ENCODE measurements at regions not wholly inside any gene's neighbourhood (a gene's known extent, or its start where the extent isn't known, plus 50 kb on each side); places are given as distances from the start of the nearest gene placed in this dataset.

- no peak overlapping the region for H3K27ac ChIP-seq
- intact Hi-C loops (cut with DNase I): no loop called here
- no peak overlapping the region for H3K4me3 ChIP-seq
- H3K27me3 ChIP-seq: no peaks in the 10 kb centered on the region
- no peaks in the 10 kb centered on the region for H3K4me1 ChIP-seq (ENCODE audit: insufficient read depth)
- no peak for TF ChIP-seq POLR2A (IDR thresholded peaks at IDR 0.05)
- no peak for TF ChIP-seq EP300 (IDR thresholded peaks at IDR 0.05)
- TF ChIP-seq, protein P1, sequence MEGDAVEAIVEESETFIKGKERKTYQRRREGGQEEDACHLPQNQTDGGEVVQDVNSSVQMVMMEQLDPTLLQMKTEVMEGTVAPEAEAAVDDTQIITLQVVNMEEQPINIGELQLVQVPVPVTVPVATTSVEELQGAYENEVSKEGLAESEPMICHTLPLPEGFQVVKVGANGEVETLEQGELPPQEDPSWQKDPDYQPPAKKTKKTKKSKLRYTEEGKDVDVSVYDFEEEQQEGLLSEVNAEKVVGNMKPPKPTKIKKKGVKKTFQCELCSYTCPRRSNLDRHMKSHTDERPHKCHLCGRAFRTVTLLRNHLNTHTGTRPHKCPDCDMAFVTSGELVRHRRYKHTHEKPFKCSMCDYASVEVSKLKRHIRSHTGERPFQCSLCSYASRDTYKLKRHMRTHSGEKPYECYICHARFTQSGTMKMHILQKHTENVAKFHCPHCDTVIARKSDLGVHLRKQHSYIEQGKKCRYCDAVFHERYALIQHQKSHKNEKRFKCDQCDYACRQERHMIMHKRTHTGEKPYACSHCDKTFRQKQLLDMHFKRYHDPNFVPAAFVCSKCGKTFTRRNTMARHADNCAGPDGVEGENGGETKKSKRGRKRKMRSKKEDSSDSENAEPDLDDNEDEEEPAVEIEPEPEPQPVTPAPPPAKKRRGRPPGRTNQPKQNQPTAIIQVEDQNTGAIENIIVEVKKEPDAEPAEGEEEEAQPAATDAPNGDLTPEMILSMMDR (IDR thresholded peaks at IDR 0.05): no peak
- H3K36me3 ChIP-seq: no peaks in the 10 kb centered on the region
- H3K9me3 ChIP-seq: no peaks in the 10 kb centered on the region
- DNase-seq: no peak
These were observed 909.0 kb downstream of the EPHA4 start for GRCh38 chr2:220663065-220663464.

- DNase-seq: no peak
- no peak overlapping the region for H3K27ac ChIP-seq
These were observed 907.6 kb downstream of the EPHA4 start for GRCh38 chr2:220664272-220665107.

GRCh38 chr2:220665108-220665471 is 907.0 kb downstream of the EPHA4 start:
- intact Hi-C loops (cut with DNase I): no loop called here
- no peak overlapping the region for H3K27ac ChIP-seq
- WGBS, 3 donors: 17 to 37% (median 22%) methylated on average over 3 of the region's 3 CpGs
- H3K4me1 ChIP-seq (ENCODE audit: insufficient read depth): no peaks in the 10 kb centered on the region
- no peak for DNase-seq
- H3K9me3 ChIP-seq: no peaks in the 10 kb centered on the region
- H3K27me3 ChIP-seq: no peaks in the 10 kb centered on the region
- TF ChIP-seq, protein P1 (IDR thresholded peaks at IDR 0.05): no peak
- TF ChIP-seq POLR2A (IDR thresholded peaks at IDR 0.05) (no peak), EP300 (IDR thresholded peaks at IDR 0.05) (no peak)
- H3K36me3 ChIP-seq: no peaks in the 10 kb centered on the region
- H3K4me3 ChIP-seq: no peak overlapping the region

More at GRCh38 chr2:220664272-220665107, 907.6 kb downstream of the EPHA4 start:
- Histone ChIP-seq H3K4me1 (ENCODE audit: insufficient read depth) (no peaks in the 10 kb centered on the region), H3K4me3 (no peak overlapping the region), H3K9me3 (no peaks in the 10 kb centered on the region), H3K36me3 (no peaks in the 10 kb centered on the region), H3K27me3 (no peaks in the 10 kb centered on the region)
- intact Hi-C loops (cut with DNase I): no loop called here
- WGBS, 3 donors: 18 to 33% (median 23%) methylated on average over 8 of the region's 8 CpGs
- TF ChIP-seq, protein P1 (IDR thresholded peaks at IDR 0.05): no peak
- TF ChIP-seq POLR2A (IDR thresholded peaks at IDR 0.05) (no peak), EP300 (IDR thresholded peaks at IDR 0.05) (no peak)

- DNase-seq: no peak
- 74 to 88% (median 85%) methylated on average over 4 of the region's 4 CpGs for WGBS, 3 donors
- Histone ChIP-seq H3K27me3 (no peaks in the 10 kb centered on the region), H3K27ac (no peak overlapping the region), H3K4me1 (ENCODE audit: insufficient read depth) (no peaks in the 10 kb centered on the region), H3K4me3 (no peak overlapping the region), H3K36me3 (no peaks in the 10 kb centered on the region), H3K9me3 (no peaks in the 10 kb centered on the region)
- TF ChIP-seq, protein P1 (IDR thresholded peaks at IDR 0.05): no peak
- no peak for TF ChIP-seq EP300 (IDR thresholded peaks at IDR 0.05)
- intact Hi-C loops (cut with DNase I): no loop called here
These were observed 902.8 kb downstream of the EPHA4 start for GRCh38 chr2:220669324-220669723.
